GM23338 (cell line): ENCODE measurements at regions not wholly inside any gene's neighbourhood (a gene's known extent, or its start where the extent isn't known, plus 50 kb on each side); places are given as distances from the start of the nearest gene placed in this dataset.

Experiments used
- ATAC-seq: fragments of 200-7000 bp; cut with Tn5 transposase; 3 replicates; pipeline ENCODE4 v1.9.1; 2020
- DNase-seq: peaks from one replicate; pipeline ENCODE4 v3.0.0-alpha.2; 2015; ENCODE audit warnings: low spot score
- H2AFZ ChIP-seq: fragments of 200-600 bp; sonication (generic); 2 replicates; pipeline ENCODE4 v1.8.0; 2016; ENCODE audit warnings: antibody characterized with exemption, mild to moderate bottlenecking, moderate library complexity
- H3F3A ChIP-seq: fragments of 200-600 bp; sonication (generic); replicated peaks from 2 replicates; pipeline ENCODE4 v1.8.0; 2017; ENCODE audit warnings: antibody characterized with exemption, mixed run types, low read depth
- H3K27ac ChIP-seq: fragments of 200-600 bp; sonication (generic); 2 replicates; pipeline ENCODE4 v1.6.1; 2016; ENCODE audit warnings: low read depth
- H3K27me3 ChIP-seq: fragments of 200-600 bp; sonication (generic); 2 replicates; pipeline ENCODE4 v1.8.0; 2016; ENCODE audit warnings: mild to moderate bottlenecking, mixed run types, moderate library complexity; ENCODE audit not compliant: insufficient read depth
- H3K36me3 ChIP-seq: fragments of 200-600 bp; sonication (generic); 2 replicates; pipeline ENCODE4 v1.8.0; 2016; ENCODE audit warnings: mild to moderate bottlenecking; ENCODE audit not compliant: insufficient read depth
- H3K4me1 ChIP-seq: fragments of 200-600 bp; sonication (generic); 2 replicates; pipeline ENCODE4 v1.8.0; 2016; ENCODE audit warnings: mild to moderate bottlenecking, moderate library complexity; ENCODE audit not compliant: insufficient read depth
- H3K4me2 ChIP-seq: fragments of 200-600 bp; sonication (generic); 2 replicates; pipeline ENCODE4 v1.7.1; 2017; ENCODE audit warnings: mixed run types
- H3K4me3 ChIP-seq: fragments of 200-600 bp; sonication (generic); 2 replicates; pipeline ENCODE4 v1.6.1; 2016; ENCODE audit warnings: mixed run types
- H3K79me2 ChIP-seq: fragments of 200-600 bp; sonication (generic); replicated peaks from 2 replicates; pipeline ENCODE4 v1.8.0; 2017; ENCODE audit warnings: mild to moderate bottlenecking; ENCODE audit not compliant: insufficient read depth
- H3K9me2 ChIP-seq: fragments of 200-600 bp; sonication (generic); 2 replicates; pipeline ENCODE4 v1.8.0; 2017; ENCODE audit not compliant: insufficient read depth
- H4K20me1 ChIP-seq: fragments of 200-600 bp; sonication (generic); replicated peaks from 2 replicates; pipeline ENCODE4 v1.8.0; 2017; ENCODE audit warnings: mild to moderate bottlenecking; ENCODE audit not compliant: insufficient read depth
- H3K27ac Mint-ChIP-seq: 2 replicates; pipeline ENCODE4 v1.8.0; 2020; ENCODE audit warnings: inconsistent platforms, mild to moderate bottlenecking, moderate library complexity, mixed read lengths
- H3K27me3 Mint-ChIP-seq: 3 replicates; pipeline ENCODE4 v1.8.0; 2022; ENCODE audit warnings: low read depth, mild to moderate bottlenecking, moderate library complexity, mixed read lengths, inconsistent platforms; ENCODE audit not compliant: insufficient read depth, poor library complexity
- H3K36me3 Mint-ChIP-seq: 3 replicates; pipeline ENCODE4 v1.8.0; 2021; ENCODE audit warnings: low read depth, mild to moderate bottlenecking, inconsistent platforms, moderate library complexity, mixed read lengths
- H3K4me1 Mint-ChIP-seq: 3 replicates; pipeline ENCODE4 v1.8.0; 2020; ENCODE audit warnings: mild to moderate bottlenecking, inconsistent platforms, mixed read lengths
- H3K4me3 Mint-ChIP-seq: 3 replicates; pipeline ENCODE4 v1.8.0; 2021; ENCODE audit warnings: moderate library complexity, mild to moderate bottlenecking, inconsistent platforms, mixed read lengths
- H3K9me3 Mint-ChIP-seq: 3 replicates; pipeline ENCODE4 v1.8.0; 2020; ENCODE audit warnings: moderate library complexity, mild to moderate bottlenecking, inconsistent platforms, mixed read lengths
- CTCF ChIP-seq, 2 experiments: fragments of 200-600 bp in 1 of 2; sonication (generic) in 1 of 2; conservative IDR thresholded peaks; 2 replicates each; pipeline versions ENCODE4 v1.5.1 to v1.6.1; 2016 to 2017; ENCODE audit warnings: antibody characterized with exemption in 2 of 2, low read depth in 2 of 2, mild to moderate bottlenecking in 2 of 2, moderate library complexity in 1 of 2
- ETS1 ChIP-seq: IDR thresholded peaks from 2 replicates; pipeline ENCODE4 v1.6.1; 2016; ENCODE audit warnings: antibody characterized with exemption
- EZH2 ChIP-seq: fragments of 200-600 bp; sonication (generic); IDR thresholded peaks from one replicate; pipeline ENCODE4 v1.8.0; 2017; ENCODE audit warnings: antibody characterized with exemption, mild to moderate bottlenecking, low read depth; ENCODE audit not compliant: unreplicated experiment
- EZH2phosphoT487 ChIP-seq: fragments of 200-600 bp; sonication (generic); IDR thresholded peaks from one replicate; pipeline ENCODE4 v1.8.1; 2018; ENCODE audit warnings: antibody characterized with exemption; ENCODE audit not compliant: unreplicated experiment
- NANOG ChIP-seq: IDR thresholded peaks from 2 replicates; pipeline ENCODE4 v1.6.1; 2016; ENCODE audit warnings: antibody characterized with exemption, borderline replicate concordance
- POLR2AphosphoS5 ChIP-seq: IDR thresholded peaks from 2 replicates; pipeline ENCODE4 v1.6.1; 2016; ENCODE audit warnings: antibody characterized with exemption, low read depth
- REST ChIP-seq: IDR thresholded peaks from one replicate; pipeline ENCODE4 v1.6.1; 2018; ENCODE audit warnings: antibody characterized with exemption; ENCODE audit not compliant: unreplicated experiment
- ZNF114 ChIP-seq: fragments of 250-450 bp; sonication (Bioruptor Pico); IDR thresholded peaks from 2 replicates; pipeline ENCODE4 v1.5.0; 2020; ENCODE audit warnings: mild to moderate bottlenecking, moderate library complexity

- Histone ChIP-seq H3K36me3 (no peaks in the 10 kb centered on the region), H3K4me3 (no peak overlapping the region), H3K4me2 (no peak overlapping the region), H2AFZ (no peak overlapping the region), H3K27ac (no peak overlapping the region), H3F3A (no peaks in the 10 kb centered on the region), H3K27me3 (no peaks in the 10 kb centered on the region), H3K79me2 (no peaks in the 10 kb centered on the region), H3K4me1 (no peaks in the 10 kb centered on the region), H3K9me2 (peaks cover 8% of the 10 kb centered on the region; the same call in 1 of the 2 replicates), H4K20me1 (no peaks in the 10 kb centered on the region)
- H3K27ac Mint-ChIP-seq: no peak overlapping the region
- ATAC-seq: no peak
- TF ChIP-seq NANOG (no peak), ETS1 (no peak)
- H3K27me3 Mint-ChIP-seq: no peaks in the 10 kb centered on the region
- H3K36me3 Mint-ChIP-seq: peaks cover 4% of the 10 kb centered on the region
- H3K9me3 Mint-ChIP-seq: peaks cover 4% of the 10 kb centered on the region
- peaks cover 3% of the 10 kb centered on the region; the same call in 2 of the 3 replicates for H3K4me1 Mint-ChIP-seq
- H3K4me3 Mint-ChIP-seq: no peak overlapping the region
- DNase-seq: no peak
Observed at GRCh38 chr5:120137582-120137981, 326.5 kb upstream of the PRR16 start.

DNA sequence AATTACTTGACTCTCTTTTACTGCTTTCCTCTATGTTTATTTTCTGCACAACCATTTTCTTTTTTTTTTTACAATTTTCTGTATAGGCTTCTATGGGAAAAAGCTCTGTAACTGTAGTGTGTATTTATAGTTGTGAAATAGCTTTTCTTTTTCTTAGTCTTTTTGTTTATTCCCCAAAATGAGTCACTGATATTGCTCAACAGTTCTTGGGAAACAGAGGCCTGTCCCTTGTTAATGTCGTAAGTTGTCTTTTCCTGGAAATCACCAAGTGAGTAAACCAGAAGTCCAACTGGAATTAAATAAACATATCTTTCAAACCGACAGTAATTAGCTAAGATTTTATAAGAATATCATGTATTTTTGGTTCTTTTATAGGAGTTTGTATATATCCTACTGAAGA is 325.1 kb upstream of the PRR16 start:
- Histone ChIP-seq H3K9me2 (peaks cover 8% of the 10 kb centered on the region; the same call in 1 of the 2 replicates), H3K4me3 (no peak overlapping the region), H3K4me2 (no peak overlapping the region), H4K20me1 (no peaks in the 10 kb centered on the region), H3K27me3 (no peaks in the 10 kb centered on the region), H3F3A (no peaks in the 10 kb centered on the region), H3K79me2 (no peaks in the 10 kb centered on the region), H2AFZ (no peak overlapping the region), H3K27ac (no peak overlapping the region), H3K36me3 (no peaks in the 10 kb centered on the region), H3K4me1 (no peaks in the 10 kb centered on the region)
- peaks cover under 1% of the 10 kb centered on the region; the same call in 1 of the 3 replicates for H3K36me3 Mint-ChIP-seq
- no peak overlapping the region for H3K4me3 Mint-ChIP-seq
- H3K27ac Mint-ChIP-seq: no peak overlapping the region
- no peaks in the 10 kb centered on the region for H3K4me1 Mint-ChIP-seq
- H3K27me3 Mint-ChIP-seq: no peaks in the 10 kb centered on the region
- peaks cover under 1% of the 10 kb centered on the region; the same call in 1 of the 3 replicates for H3K9me3 Mint-ChIP-seq
- ATAC-seq (no peak), DNase-seq (no peak)
- no peak for TF ChIP-seq POLR2AphosphoS5
- TF ChIP-seq ZNF114 (CRISPR knock-in tag): no peak
- TF ChIP-seq CTCF (conservative IDR thresholded peaks at IDR 0.05; ENCODE audit: low read depth in 2 of 2): no peak
- no peak for TF ChIP-seq REST
- TF ChIP-seq EZH2phosphoT487: no peak
- TF ChIP-seq EZH2: no peak
- TF ChIP-seq NANOG: no peak
- TF ChIP-seq ETS1: no peak
